ENCODE measurements at regions not wholly inside any gene's neighbourhood (a gene's known extent, or its start where the extent isn't known, plus 50 kb on each side); places are given as distances from the start of the nearest gene placed in this dataset.
"Not testable (repeated sequence)": the region's sequence is repeated elsewhere in the genome, so short reads cannot be mapped to it uniquely, and the experiment has no call there.

GRCh38 chr13:74288361-74288911 is 154.2 kb upstream of the KLF12 start:
- DNase-seq (ENCODE audit: low spot score), result no peak

DNA sequence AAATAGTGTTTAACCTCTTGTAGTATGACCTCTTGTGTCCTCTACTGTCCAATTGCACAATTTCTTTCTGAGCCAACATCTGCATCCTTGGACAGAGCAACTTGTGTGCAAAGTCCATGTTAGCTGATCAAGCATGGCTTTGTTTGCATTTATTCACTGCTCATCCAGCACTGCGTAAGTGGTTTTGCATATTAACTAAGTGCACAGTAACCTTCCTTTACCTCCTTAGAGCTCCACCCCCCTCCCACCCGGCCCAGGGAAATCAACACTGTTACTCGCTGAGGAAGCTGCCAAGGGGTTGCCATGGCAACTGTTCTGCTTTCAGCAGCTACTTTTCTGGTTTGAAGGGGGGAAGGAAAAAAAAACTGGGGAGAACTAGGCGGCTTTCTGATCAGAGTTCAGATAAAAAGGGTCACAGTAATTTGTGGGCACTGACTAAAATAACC is 153.5 kb upstream of the KLF12 start:
- DNase-seq (ENCODE audit: low spot score), result no peak

DNA sequence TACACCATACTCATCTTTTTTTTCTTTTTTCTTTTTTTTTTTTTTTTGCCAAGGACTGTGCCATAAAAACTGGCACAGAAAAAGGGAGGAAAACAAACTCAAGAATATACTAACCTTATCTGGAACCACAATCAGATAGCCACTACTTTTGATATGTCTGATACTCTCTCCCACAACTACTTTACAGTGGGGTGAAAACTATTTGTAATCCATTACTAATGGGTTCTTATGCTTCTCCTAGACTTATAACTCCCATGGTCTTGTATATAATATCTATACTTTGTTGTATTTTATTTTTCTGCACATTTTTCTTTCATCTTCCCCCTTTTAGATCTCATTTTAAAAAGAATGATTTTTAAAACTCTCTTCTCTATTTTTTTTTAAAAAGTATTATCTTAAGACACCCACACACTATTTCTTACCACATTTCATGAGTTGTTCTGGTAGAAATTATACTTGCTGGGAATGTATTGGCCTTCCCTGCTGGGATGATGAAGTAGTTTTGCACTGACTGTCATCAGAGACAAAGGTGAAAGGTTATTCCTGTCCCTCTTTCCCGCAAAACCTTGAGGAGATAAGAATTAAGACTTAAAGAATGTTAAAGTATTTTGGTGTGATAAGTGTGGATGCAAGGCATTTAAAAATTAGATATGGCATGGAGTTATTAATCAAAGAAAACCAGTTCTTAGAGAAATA is 146.7 kb upstream of the KLF12 start:
- DNase-seq (ENCODE audit: low spot score), result no peak

DNA sequence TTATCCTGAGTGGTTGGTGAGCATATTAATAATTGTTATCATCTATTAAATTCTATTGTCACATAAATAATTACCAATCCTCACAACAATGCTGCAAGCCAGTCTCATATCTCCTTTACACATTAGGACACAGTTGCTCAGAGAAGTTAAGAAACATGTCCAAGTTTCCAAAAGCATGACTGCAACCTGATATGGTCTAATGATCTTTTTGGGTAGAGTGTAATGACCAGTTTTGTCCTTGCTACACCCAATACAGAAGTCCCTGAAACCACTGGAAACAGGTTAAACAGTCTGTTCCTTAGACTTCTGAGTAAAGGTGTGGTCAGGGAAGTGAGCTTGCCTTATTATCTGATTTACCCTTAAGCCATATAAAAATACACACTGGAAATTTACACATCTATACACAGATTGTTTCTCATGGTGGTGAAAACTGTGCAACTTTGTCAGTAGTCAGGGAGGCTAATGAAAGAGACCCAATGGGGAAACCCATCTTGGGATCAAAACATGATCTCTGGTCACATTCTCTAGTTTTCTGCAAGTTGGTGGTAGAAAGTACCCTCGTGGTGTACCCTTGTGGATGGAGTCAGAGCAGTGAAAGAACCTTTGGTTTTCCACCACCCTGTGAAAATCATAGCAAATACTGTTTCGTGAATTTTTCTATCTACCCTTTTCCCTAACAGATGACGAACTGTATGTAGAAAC is 146.0 kb upstream of the KLF12 start:
- DNase-seq (ENCODE audit: low spot score), result no peak

- DNase-seq (ENCODE audit: low spot score), result no peak
Measured at GRCh38 chr13:74278901-74279300, 144.7 kb upstream of the KLF12 start.

GRCh38 chr13:74274916-74275315 is 140.7 kb upstream of the KLF12 start:
- DNase-seq (ENCODE audit: low spot score), result no peak

DNA sequence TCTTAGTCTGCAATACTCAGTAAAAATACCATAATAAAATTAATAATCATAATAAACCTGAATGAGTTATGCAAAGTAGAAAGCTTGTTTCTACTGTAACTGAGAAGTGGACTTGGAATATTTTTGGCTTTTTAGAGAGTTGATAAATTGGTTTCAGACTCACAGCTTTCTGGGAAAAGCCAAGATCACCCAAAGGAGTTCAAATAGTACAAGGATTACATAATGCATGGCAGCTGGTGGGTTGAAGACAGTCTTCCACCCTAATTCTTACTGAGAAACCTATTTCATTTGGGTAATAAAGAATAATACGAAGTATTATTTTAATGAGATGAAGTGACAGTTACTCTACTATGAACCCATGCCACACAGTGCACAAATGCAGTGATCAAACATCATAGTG is 139.4 kb upstream of the KLF12 start:
- DNase-seq (ENCODE audit: low spot score), result no peak

DNA sequence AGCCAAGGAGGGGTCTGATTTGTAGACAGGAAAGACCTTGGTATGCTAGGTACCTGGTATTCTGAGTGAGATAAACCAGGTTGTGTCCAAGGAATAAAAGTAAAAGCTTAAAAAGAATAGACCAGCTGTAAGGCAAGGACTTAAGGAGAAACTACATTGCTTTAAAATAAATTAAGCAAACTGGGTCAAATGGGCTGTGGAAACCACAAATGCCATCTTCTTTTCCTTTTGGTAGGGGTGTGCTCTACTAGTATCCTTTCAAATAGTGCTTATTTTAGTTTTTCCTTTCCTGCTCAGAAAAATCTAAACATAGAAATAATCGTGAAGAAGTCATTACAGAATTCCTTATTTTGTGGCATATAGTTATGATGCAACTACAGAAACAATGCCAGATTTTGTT is 138.6 kb upstream of the KLF12 start:
- no peak for DNase-seq (ENCODE audit: low spot score)

GRCh38 chr13:74270018-74270417 is 135.8 kb upstream of the KLF12 start:
- no peak for DNase-seq (ENCODE audit: low spot score)

DNA sequence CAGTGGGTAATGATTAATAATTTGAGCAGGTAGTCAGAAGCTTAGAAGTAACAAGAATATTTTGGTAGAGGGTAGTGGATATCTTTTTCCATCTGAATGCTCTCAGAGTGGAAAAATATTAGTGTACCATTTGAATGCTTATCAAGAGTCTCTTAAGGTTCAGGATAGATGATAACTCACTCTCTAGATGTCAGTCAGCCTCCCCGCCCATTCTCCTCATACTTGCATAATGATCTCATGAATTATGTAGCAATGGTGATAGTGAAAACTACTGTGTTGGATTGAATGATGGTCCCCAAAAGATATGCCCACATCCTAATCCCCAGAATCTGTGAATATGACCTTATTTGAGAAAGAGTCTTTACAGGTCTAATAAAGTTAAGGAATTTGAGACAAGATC is 132.7 kb upstream of the KLF12 start:
- no peak for DNase-seq (ENCODE audit: low spot score)

GRCh38 chr13:74266309-74266708 is 132.1 kb upstream of the KLF12 start:
- DNase-seq (ENCODE audit: low spot score), result no peak

GRCh38 chr13:74264333-74264732 is 130.1 kb upstream of the KLF12 start:
- DNase-seq (ENCODE audit: low spot score), result no peak

DNA sequence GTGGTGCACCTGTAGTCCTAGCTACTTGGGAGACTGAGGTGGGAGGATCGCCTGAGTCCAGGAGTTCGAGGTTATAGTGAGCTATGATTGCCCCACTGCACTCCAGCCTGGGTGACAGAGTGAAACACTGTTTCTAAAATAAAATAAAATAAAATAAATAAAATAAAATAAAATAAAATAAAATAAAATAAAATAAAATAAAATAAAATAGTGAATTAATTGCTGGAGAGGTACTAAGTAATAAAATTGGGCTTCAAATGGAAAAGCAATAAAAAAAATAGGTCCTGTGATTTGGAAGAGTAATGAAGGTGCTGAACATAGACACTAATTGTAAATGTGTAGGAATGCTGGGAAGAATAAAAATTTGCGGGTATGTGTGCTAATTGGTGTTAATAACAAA is 126.2 kb upstream of the KLF12 start:
- DNase-seq (ENCODE audit: low spot score), result not testable (repeated sequence)

DNA sequence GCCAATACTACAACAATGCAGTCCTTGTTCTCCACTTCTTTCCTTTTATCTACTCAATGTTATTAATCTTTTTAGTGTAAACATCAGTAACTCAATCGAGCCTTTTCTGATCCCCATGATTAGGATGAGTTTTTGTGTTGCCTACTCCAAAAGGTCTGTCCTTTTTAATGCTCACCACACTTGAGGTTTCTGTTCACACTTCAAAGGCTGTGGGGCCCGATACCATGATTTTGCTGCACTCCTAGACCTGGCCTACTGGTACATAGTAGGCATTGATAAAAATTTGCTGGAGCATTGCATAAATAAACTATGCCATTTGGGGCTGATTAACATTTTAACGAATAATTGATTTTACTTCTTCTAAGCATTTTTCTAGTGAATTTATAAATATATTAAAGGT is 125.4 kb upstream of the KLF12 start:
- no peak for DNase-seq (ENCODE audit: low spot score)

DNA sequence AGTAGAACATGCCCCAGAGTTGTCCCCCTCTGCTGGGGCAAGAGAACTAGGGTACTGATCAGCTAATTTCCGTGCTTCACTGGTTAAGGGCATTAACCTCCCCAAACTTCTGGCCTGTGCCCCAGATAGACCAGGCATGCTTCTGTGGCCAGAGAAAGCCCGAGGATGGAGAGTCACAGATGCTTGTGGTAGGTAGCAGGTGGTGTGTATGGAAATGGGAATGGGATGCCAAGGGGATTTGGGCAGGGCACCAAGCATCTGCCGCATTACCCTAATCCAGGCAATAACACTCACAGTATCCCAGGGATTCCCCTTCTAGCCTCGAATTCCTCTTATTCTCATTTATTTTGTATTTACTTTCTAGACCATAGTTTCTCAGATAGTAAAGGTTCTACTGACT is 124.8 kb upstream of the KLF12 start:
- no peak for DNase-seq (ENCODE audit: low spot score)

DNA sequence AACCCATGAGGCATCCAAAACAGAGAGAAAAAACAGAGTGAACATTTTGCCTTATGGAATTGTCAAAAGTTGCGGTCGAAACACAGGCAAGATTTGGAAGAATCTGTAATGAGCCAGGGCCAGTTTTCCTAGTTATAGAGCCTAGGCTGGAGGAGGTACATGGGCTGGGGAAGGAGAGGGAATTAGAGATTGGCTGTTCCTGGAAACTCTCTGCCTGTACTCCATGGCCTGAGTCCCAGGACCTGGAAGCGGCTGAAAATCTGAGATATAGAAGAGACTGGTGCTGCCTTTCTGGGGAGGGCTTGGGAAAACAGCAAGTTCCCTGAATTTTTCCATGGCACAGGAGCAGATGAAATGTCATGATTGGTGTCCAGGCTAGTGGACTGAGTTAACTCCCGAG is 122.8 kb upstream of the KLF12 start:
- DNase-seq (ENCODE audit: low spot score), result no peak

DNA sequence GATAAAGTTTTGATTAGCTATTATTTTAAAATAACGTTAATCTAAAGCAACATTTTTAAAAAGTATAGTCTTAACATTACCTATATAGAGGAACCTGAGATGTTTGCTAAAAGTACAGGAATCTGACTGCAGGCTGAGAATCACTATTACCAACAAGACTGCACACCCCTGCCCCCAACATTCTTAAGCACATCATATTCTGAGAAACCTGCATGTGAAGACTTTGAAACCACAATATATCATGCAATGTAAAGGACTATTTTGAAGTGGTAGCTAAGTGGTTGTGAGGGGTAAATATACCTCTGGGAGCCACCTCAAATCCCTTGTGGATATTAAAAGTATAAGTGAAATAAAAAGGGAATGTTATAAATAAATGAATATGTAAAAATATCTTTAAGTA is 119.0 kb upstream of the KLF12 start:
- no peak for DNase-seq (ENCODE audit: low spot score)

- no peak for DNase-seq (ENCODE audit: low spot score)
Measured at GRCh38 chr13:74251778-74252519, 117.7 kb upstream of the KLF12 start.

- no peak for DNase-seq (ENCODE audit: low spot score)
Measured at GRCh38 chr13:74250738-74251190, 116.6 kb upstream of the KLF12 start.

GRCh38 chr13:74248477-74248876 is 114.3 kb upstream of the KLF12 start:
- DNase-seq (ENCODE audit: low spot score), result no peak

DNA sequence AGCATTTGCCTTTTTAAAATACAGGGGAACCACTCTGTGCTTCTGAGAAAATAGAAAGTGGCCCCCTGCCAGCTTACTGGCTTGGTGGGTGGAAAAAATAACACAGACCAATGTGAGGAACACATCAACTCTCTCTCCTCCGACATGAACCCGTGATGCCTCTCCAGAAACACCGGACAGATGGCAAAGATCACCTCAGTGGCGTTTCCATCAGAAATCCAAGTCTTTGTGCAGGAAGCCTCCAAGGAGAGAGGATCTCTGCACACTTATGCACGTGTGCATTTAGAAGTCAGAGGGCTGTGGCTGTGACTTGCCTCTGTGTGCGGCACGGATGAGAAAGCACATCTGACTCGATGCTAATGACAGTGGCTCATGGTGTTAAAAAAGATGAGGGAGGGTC is 112.3 kb upstream of the KLF12 start:
- no peak for DNase-seq (ENCODE audit: low spot score)

DNA sequence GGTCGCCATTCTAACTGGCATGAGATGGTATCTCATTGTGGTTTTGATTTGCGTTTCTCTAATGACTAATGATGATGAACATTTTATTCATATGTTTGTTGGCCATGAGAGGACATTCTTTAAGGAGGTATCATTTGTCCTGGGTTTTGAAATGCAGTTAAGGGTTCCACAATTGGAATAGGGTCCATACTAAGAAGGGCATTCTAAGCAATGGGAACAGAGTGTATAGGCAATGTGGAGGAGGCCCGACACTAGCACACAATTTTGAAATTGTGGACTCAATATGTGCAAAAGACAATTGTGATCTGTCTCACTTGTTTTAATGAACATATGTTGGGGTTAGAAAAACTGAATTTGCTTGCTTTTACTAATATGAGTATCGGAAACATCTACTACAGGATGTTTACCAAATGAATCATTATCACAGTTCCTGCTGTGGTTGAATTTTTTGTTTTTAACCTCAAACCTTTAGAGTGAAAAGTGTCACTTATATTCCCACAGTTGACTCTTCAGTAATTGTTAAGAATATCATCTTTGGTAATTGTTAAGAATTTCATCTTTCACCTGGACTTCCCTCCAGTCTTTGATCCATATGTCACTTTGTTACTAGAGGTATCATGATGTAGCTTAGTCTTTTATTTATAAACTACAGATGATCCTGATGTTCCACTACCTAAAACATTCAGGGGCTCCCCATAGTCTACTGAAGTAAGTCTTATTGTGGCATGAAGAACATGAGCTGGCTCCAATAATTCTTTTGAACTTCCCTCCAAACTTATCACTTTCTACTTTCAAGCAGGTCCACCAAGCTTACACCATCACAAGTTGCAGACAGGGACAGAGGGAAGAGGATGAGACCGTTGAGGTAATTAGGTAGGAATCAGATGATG is 109.7 kb upstream of the KLF12 start:
- no peak for DNase-seq (ENCODE audit: low spot score)

Data from hematopoietic multipotent progenitor cell treated with erythropoietin and hydrocortisone succinate and interleukin-3 and kit ligand, for 17 days (in vitro differentiated cells).